ENCODE measurements at regions not wholly inside any gene's neighbourhood (a gene's known extent, or its start where the extent isn't known, plus 50 kb on each side); places are given as distances from the start of the nearest gene placed in this dataset.

- TF ChIP-seq EZH2 (IDR thresholded peaks at IDR 0.05; ENCODE audit: insufficient read depth, poor library complexity, severe bottlenecking) (no peak), EZH2phosphoT487 (IDR thresholded peaks at IDR 0.05; ENCODE audit: insufficient read depth, low read depth) (no peak)
Measured at GRCh38 chr18:2027016-2027415, 544.3 kb downstream of the METTL4 start.
